GM19463 (cell line): ENCODE measurements at regions not wholly inside any gene's neighbourhood (a gene's known extent, or its start where the extent isn't known, plus 50 kb on each side); places are given as distances from the start of the nearest gene placed in this dataset.
A peak's percentile ranks its signal among the peaks of the same experiment; 100 is the strongest.
"Not testable (repeated sequence)": the region's sequence is repeated elsewhere in the genome, so short reads cannot be mapped to it uniquely, and the experiment has no call there.

Source experiments
- ATAC-seq: cut with Tn5 transposase; IDR thresholded peaks from one replicate; pipeline ENCODE4 v1.9.1; 2021; ENCODE audit warnings: mild to moderate bottlenecking, moderate library complexity; ENCODE audit not compliant: unreplicated experiment

GRCh38 chr10:123375097-123375496 is 220.9 kb downstream of the BUB3 start:
- ATAC-seq = no peak

- ATAC-seq = no peak
Observed at GRCh38 chr10:123375738-123376137, 221.5 kb downstream of the BUB3 start.

- no peak for ATAC-seq
Observed at GRCh38 chr10:123377883-123378282, 223.7 kb downstream of the BUB3 start.

GRCh38 chr10:123378302-123378701 is 224.1 kb downstream of the BUB3 start:
- ATAC-seq = no peak

- ATAC-seq = no peak
Observed at GRCh38 chr10:123379156-123379555, 225.0 kb downstream of the BUB3 start.

GRCh38 chr10:123380491-123381085 is 226.4 kb downstream of the BUB3 start:
- no peak for ATAC-seq

- ATAC-seq = no peak
Observed at GRCh38 chr10:123381224-123381623, 227.0 kb downstream of the BUB3 start.

- no peak for ATAC-seq
Observed at GRCh38 chr10:123382491-123382890, 228.3 kb downstream of the BUB3 start.

GRCh38 chr10:123385508-123386080 is 231.4 kb downstream of the BUB3 start:
- ATAC-seq = no peak

- no peak for ATAC-seq
Observed at GRCh38 chr10:123389520-123389919, 235.3 kb downstream of the BUB3 start.

- no peak for ATAC-seq
Observed at GRCh38 chr10:123390332-123390731, 236.1 kb downstream of the BUB3 start.

- no peak for ATAC-seq
Observed at GRCh38 chr10:123390874-123391273, 236.7 kb downstream of the BUB3 start.

- ATAC-seq = peak; percentile 22
Observed at GRCh38 chr10:123391275-123392028, 237.2 kb downstream of the BUB3 start.

GRCh38 chr10:123392182-123392963 is 238.2 kb downstream of the BUB3 start:
- peak; percentile 91 for ATAC-seq

- no peak for ATAC-seq
Observed at GRCh38 chr10:123393170-123393569, 239.0 kb downstream of the BUB3 start.

GRCh38 chr10:123394382-123394781 is 240.2 kb downstream of the BUB3 start:
- no peak for ATAC-seq

GRCh38 chr10:123395234-123395633 is 241.0 kb downstream of the BUB3 start:
- ATAC-seq = not testable (repeated sequence)

GRCh38 chr10:123395906-123396305 is 241.7 kb downstream of the BUB3 start:
- ATAC-seq = no peak

- ATAC-seq = peak; percentile 76
Observed at GRCh38 chr10:123398180-123398591, 244.0 kb downstream of the BUB3 start.

- ATAC-seq = no peak
Observed at GRCh38 chr10:123398756-123399155, 244.6 kb downstream of the BUB3 start.

GRCh38 chr10:123399276-123399839 is 245.2 kb downstream of the BUB3 start:
- ATAC-seq = no peak
